ENCODE measurements at regions not wholly inside any gene's neighbourhood (a gene's known extent, or its start where the extent isn't known, plus 50 kb on each side); places are given as distances from the start of the nearest gene placed in this dataset.

- DNase-seq (ENCODE audit: low spot score) = peak; percentile 56
- FAIRE-seq = peak; percentile 86
Measured at GRCh38 chr19:28793391-28794168, 419.4 kb downstream of the UQCRFS1 start.

- peak; percentile 37 for FAIRE-seq
- DNase-seq (ENCODE audit: low spot score) = no peak
Measured at GRCh38 chr19:28785971-28786370, 427.0 kb downstream of the UQCRFS1 start.

GRCh38 chr19:28764066-28764465 lies 448.9 kb downstream of the UQCRFS1 start:
- DNase-seq (ENCODE audit: low spot score) = no peak

GRCh38 chr19:28746478-28746877 lies 466.5 kb downstream of the UQCRFS1 start:
- DNase-seq (ENCODE audit: low spot score) (no peak), FAIRE-seq (no peak)

More at GRCh38 chr19:28764066-28764465, 448.9 kb downstream of the UQCRFS1 start:
- peak; percentile 61 for FAIRE-seq

GRCh38 chr19:28744943-28745342 lies 468.0 kb downstream of the UQCRFS1 start:
- FAIRE-seq = peak; percentile 55
- DNase-seq (ENCODE audit: low spot score) = no peak

- DNase-seq (ENCODE audit: low spot score) (no peak), FAIRE-seq (no peak)
Measured at GRCh38 chr19:28744014-28744413, 468.9 kb downstream of the UQCRFS1 start.

GRCh38 chr19:28737021-28737895 lies 475.7 kb downstream of the UQCRFS1 start:
- DNase-seq (ENCODE audit: low spot score) = peak; percentile 70

GRCh38 chr19:28736528-28736927 lies 476.4 kb downstream of the UQCRFS1 start:
- FAIRE-seq (peak; percentile 89), DNase-seq (ENCODE audit: low spot score) (no peak)

More at GRCh38 chr19:28737021-28737895, 475.7 kb downstream of the UQCRFS1 start:
- FAIRE-seq = peak; percentile 44

GRCh38 chr19:28731577-28731976 lies 481.4 kb downstream of the UQCRFS1 start:
- DNase-seq (ENCODE audit: low spot score) (no peak), FAIRE-seq (no peak)

- FAIRE-seq = peak; percentile 67
- DNase-seq (ENCODE audit: low spot score) = no peak
Measured at GRCh38 chr19:28730791-28731512, 482.0 kb downstream of the UQCRFS1 start.

- FAIRE-seq = peak; percentile 93
- DNase-seq (ENCODE audit: low spot score) = peak; percentile 99
Measured at GRCh38 chr19:28727480-28728159, 485.3 kb downstream of the UQCRFS1 start.

GRCh38 chr19:28726533-28727479 lies 486.1 kb downstream of the UQCRFS1 start:
- FAIRE-seq (peak; percentile 27), DNase-seq (ENCODE audit: low spot score) (no peak)

GRCh38 chr19:28718909-28719308 lies 494.0 kb downstream of the UQCRFS1 start:
- FAIRE-seq (no peak), DNase-seq (ENCODE audit: low spot score) (no peak)

GRCh38 chr19:28715157-28715556 lies 497.8 kb downstream of the UQCRFS1 start:
- no peak for FAIRE-seq

GRCh38 chr19:28711411-28711810 lies 501.5 kb downstream of the UQCRFS1 start:
- FAIRE-seq (no peak), DNase-seq (ENCODE audit: low spot score) (no peak)

More at GRCh38 chr19:28715157-28715556, 497.8 kb downstream of the UQCRFS1 start:
- DNase-seq (ENCODE audit: low spot score) = no peak

- FAIRE-seq (no peak), DNase-seq (ENCODE audit: low spot score) (peak; percentile 54)
Measured at GRCh38 chr19:28710278-28710677, 502.7 kb downstream of the UQCRFS1 start.

GRCh38 chr19:28706693-28707092 lies 506.3 kb downstream of the UQCRFS1 start:
- peak; percentile 98 for FAIRE-seq

GRCh38 chr19:28705008-28705407 lies 507.9 kb downstream of the UQCRFS1 start:
- DNase-seq (ENCODE audit: low spot score) (peak; percentile 91), FAIRE-seq (peak; percentile 77)

More at GRCh38 chr19:28706693-28707092, 506.3 kb downstream of the UQCRFS1 start:
- no peak for DNase-seq (ENCODE audit: low spot score)

GRCh38 chr19:28703400-28703956 lies 509.5 kb downstream of the UQCRFS1 start:
- DNase-seq (ENCODE audit: low spot score) = no peak
- peak; percentile 83 for FAIRE-seq

All from urothelium cell line (cell line).